Right lobe of liver (tissue), 6 donors: ENCODE measurements at regions not wholly inside any gene's neighbourhood (a gene's known extent, or its start where the extent isn't known, plus 50 kb on each side); places are given as distances from the start of the nearest gene placed in this dataset.
A peak's percentile ranks its signal among the peaks of the same experiment; 100 is the strongest.

Experiments
- ATAC-seq, 4 donors: fragments of 200-7000 bp; cut with Tn5 transposase; one replicate each; pipeline ENCODE4 v1.9.1; 2020; ENCODE audit warnings: mild to moderate bottlenecking in 4 of 4, moderate library complexity in 4 of 4
- DNase-seq, 3 donors: peaks; one replicate each; pipeline ENCODE4 v3.0.0-alpha.2; 2020
- H3K27ac ChIP-seq, 3 donors: fragments of 200-600 bp; one replicate each; pipeline ENCODE4 v1.8.0; 2022
- H3K27me3 ChIP-seq, 2 donors: fragments of 200-600 bp; one replicate each; pipeline ENCODE4 v1.8.0; 2022
- H3K36me3 ChIP-seq, 4 donors: fragments of 200-600 bp; sonication (generic) in 1 of 4; one replicate each; pipeline versions ENCODE4 v1.5.1 to v1.8.0; 2017 to 2022; ENCODE audit warnings: control low read depth in 1 of 4
- H3K4me1 ChIP-seq, 4 donors: fragments of 200-600 bp; sonication (generic) in 1 of 4; one replicate each; pipeline versions ENCODE4 v1.5.1 to v1.8.0; 2017 to 2022; ENCODE audit warnings: control low read depth in 1 of 4
- H3K4me3 ChIP-seq, 3 donors: fragments of 200-600 bp; one replicate each; pipeline ENCODE4 v1.8.0; 2022
- H3K9me3 ChIP-seq, 4 donors: fragments of 200-600 bp; sonication (generic) in 1 of 4; one replicate each; pipeline versions ENCODE4 v1.5.1 to v1.8.0; 2017 to 2022; ENCODE audit warnings: control low read depth in 1 of 4
- CTCF ChIP-seq, 4 donors: fragments of 200-600 bp in 3 of 4; fragments of 450-650 bp in 1 of 4; IDR thresholded peaks; one replicate each; pipeline versions ENCODE4 v1.5.1 to v1.8.0; 2016 to 2022; ENCODE audit warnings: antibody characterized with exemption in 4 of 4, mild to moderate bottlenecking in 2 of 4
- POLR2A ChIP-seq: fragments of 450-650 bp; IDR thresholded peaks from one replicate; pipeline ENCODE4 v1.6.1; 2017; ENCODE audit warnings: antibody characterized with exemption, mild to moderate bottlenecking
- WGBS: methylation state at CpG from one replicate; pipeline ENCODE4 v1.1.6; 2018; ENCODE audit warnings: low coverage, low lambda C conversion rate; ENCODE audit not compliant: insufficient coverage; ENCODE audit errors: missing lambda C conversion rate; 5-methylcytosine and 5-hydroxymethylcytosine counted together
- intact Hi-C, 2 donors: fragments of 100-400 bp; cut with DNase I; formaldehyde crosslinking; loops; one replicate each; pipeline versions ENCODE4 v1.11.2 to v1.14.1; 2022
- donor health status: DM: no; HTN: yes; CAD: no.
- donor health status: DM: no; HTN: no; CAD: no.
- donor health status: DM: no; HTN: no; CAD: no.
- donor health status: DM: no; HTN: yes; CAD: no.
- donor health status: DM: no; HTN: yes; CAD: no.

DNA sequence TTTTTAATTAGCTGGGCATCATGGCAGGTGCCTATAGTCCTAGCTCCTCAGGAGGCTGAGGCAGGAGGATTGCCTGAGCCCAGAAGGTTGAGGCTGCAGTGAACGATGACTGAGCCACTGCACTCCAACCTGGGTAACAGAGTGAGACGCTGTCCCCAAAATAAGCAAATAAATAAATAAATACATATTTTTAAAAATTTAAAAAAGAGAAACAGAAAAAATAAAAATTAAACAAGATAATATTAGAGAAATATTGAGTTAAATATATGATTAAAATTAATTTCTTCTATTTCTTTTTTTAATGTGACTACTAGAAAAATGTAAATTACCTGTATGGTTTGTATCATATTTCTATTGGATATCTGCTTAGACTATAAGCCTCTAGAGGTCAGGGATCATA, 59.3 kb upstream of the ATP1A1 start:
- Histone ChIP-seq H3K27ac (no peak overlapping the region), H3K9me3 (no peaks in the 10 kb centered on the region), H3K4me3 (no peak overlapping the region), H3K36me3 (no peaks in the 10 kb centered on the region), H3K4me1 (peaks cover 0 to 15% (median 0%) of the 10 kb centered on the region in 4 donors), H3K27me3 (no peaks in the 10 kb centered on the region)
- DNase-seq (no peak), ATAC-seq (no peak)
- 82% methylated on average over 2 of the region's 2 CpGs for WGBS
- TF ChIP-seq POLR2A (no peak), CTCF (IDR thresholded peaks at IDR 0.05) (no peak)
- intact Hi-C loops, result no loop called here

DNA sequence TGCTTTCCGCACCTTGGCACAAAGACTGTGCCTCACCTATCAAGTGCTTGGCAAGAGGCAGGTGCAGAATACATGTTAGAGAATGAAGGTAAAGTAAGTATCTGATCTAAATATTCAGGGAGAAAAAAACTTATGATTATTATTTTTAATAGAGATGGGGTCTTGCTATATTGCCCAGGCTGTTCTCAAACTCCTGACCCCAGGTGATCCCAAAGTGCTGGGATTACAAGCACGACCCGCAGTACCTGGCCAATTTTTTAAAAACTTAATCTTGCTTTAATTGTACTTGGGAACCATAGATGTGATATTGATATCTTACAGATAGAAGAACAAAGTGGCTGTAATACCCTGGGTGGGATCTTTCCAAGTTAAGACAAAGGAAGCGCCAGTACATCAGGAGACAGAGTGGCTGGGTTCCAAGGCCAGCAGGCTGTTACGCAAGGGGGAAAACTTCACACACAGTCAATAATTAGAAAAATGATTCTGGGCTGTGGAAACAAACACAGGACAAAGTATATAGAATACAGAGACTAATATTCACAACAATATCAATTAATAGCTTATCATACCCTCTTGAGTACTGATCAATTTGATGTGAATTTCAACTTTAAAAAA, 58.6 kb upstream of the ATP1A1 start:
- peak; percentile 45 to 68 (median 59) for DNase-seq

DNA sequence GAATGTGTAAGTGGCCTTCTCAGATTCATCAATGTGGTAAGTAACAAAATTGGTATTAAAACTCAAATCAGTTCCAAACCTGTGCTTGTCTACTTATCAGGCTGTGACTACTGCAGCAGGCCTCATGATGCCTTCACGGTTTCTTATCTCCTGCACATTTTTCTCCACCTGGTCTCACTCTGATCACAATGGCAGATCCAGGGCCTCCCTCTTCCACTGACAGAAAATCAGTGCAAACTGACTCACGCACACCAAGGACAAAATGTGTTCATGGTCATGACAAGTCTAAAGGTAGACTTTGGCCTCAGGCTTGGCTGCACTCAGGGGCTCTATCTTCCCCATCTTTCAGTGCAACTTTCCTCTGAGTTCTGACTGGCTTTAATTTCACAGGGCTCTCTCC, 56.7 kb upstream of the ATP1A1 start:
- H3K4me3 ChIP-seq, result no peak overlapping the region
- DNase-seq (peak in 1 of 3 donors; percentile 44), ATAC-seq (peak; percentile 73 to 92 (median 82))
- peaks cover 0 to 15% (median 0%) of the 10 kb centered on the region in 4 donors for H3K4me1 ChIP-seq
- H3K27me3 ChIP-seq, result no peaks in the 10 kb centered on the region
- no peaks in the 10 kb centered on the region for H3K36me3 ChIP-seq
- H3K27ac ChIP-seq, result peak overlapping the region in 1 of 3 donors; percentile 36
- 34% methylated on average over 2 of the region's 2 CpGs for WGBS
- no peak for TF ChIP-seq POLR2A
- no peak for TF ChIP-seq CTCF (IDR thresholded peaks at IDR 0.05)
- no peaks in the 10 kb centered on the region for H3K9me3 ChIP-seq
- intact Hi-C loops, result no loop called here

More for the DNA sequence above, 58.6 kb upstream of the ATP1A1 start:
- Histone ChIP-seq H3K27me3 (no peaks in the 10 kb centered on the region), H3K36me3 (no peaks in the 10 kb centered on the region), H3K27ac (no peak overlapping the region), H3K4me1 (peaks cover 0 to 15% (median 0%) of the 10 kb centered on the region in 4 donors), H3K4me3 (no peak overlapping the region), H3K9me3 (no peaks in the 10 kb centered on the region)
- intact Hi-C loops, result no loop called here
- no peak for TF ChIP-seq POLR2A
- TF ChIP-seq CTCF (IDR thresholded peaks at IDR 0.05), result no peak
- ATAC-seq, result peak; percentile 47 to 71 (median 64)
- WGBS, result 47% methylated on average over 5 of the region's 5 CpGs

GRCh38 chr1:116318897-116319296, 54.1 kb upstream of the ATP1A1 start:
- ATAC-seq, result no peak
- 63% methylated on average over 9 of the region's 9 CpGs for WGBS
- Histone ChIP-seq H3K4me3 (no peak overlapping the region), H3K4me1 (peaks cover 0 to 22% (median 0%) of the 10 kb centered on the region in 4 donors), H3K36me3 (no peaks in the 10 kb centered on the region), H3K27me3 (no peaks in the 10 kb centered on the region), H3K27ac (no peak overlapping the region), H3K9me3 (no peaks in the 10 kb centered on the region)
- TF ChIP-seq CTCF (IDR thresholded peaks at IDR 0.05), result no peak
- no peak for TF ChIP-seq POLR2A
- intact Hi-C loops, result no loop called here
- no peak for DNase-seq
